ENCODE measurements at regions not wholly inside any gene's neighbourhood (a gene's known extent, or its start where the extent isn't known, plus 50 kb on each side); places are given as distances from the start of the nearest gene placed in this dataset.

GRCh38 chr11:90930252-90930651 is 707.4 kb upstream of the CHORDC1 start:
- intact Hi-C loops (cut with DNase I): no loop called here
- ATAC-seq (no peak), DNase-seq (ENCODE audit: missing footprints) (no peak)

- intact Hi-C loops (cut with DNase I): no loop called here
- DNase-seq (ENCODE audit: missing footprints): no peak
- ATAC-seq: no peak
These were observed 696.5 kb upstream of the CHORDC1 start for GRCh38 chr11:90919332-90919731.

- intact Hi-C loops (cut with DNase I): no loop called here
- no peak for ATAC-seq
- no peak for DNase-seq (ENCODE audit: missing footprints)
These were observed 693.9 kb upstream of the CHORDC1 start for GRCh38 chr11:90916706-90917105.

- no peak for ATAC-seq
- intact Hi-C loops (cut with DNase I): no loop called here
These were observed 690.4 kb upstream of the CHORDC1 start for GRCh38 chr11:90913131-90913668.

GRCh38 chr11:90912631-90913030 is 689.8 kb upstream of the CHORDC1 start:
- intact Hi-C loops (cut with DNase I): no loop called here
- no peak for DNase-seq (ENCODE audit: missing footprints)
- no peak for ATAC-seq

More at GRCh38 chr11:90913131-90913668, 690.4 kb upstream of the CHORDC1 start:
- DNase-seq (ENCODE audit: missing footprints): no peak

- ATAC-seq (no peak), DNase-seq (ENCODE audit: missing footprints) (no peak)
- intact Hi-C loops (cut with DNase I): no loop called here
These were observed 688.3 kb upstream of the CHORDC1 start for GRCh38 chr11:90911192-90911591.

- no peak for DNase-seq (ENCODE audit: missing footprints)
- no peak for ATAC-seq
- intact Hi-C loops (cut with DNase I): no loop called here
These were observed 685.2 kb upstream of the CHORDC1 start for GRCh38 chr11:90908074-90908473.

GRCh38 chr11:90895850-90896249 is 673.0 kb upstream of the CHORDC1 start:
- no peak for ATAC-seq
- intact Hi-C loops (cut with DNase I): no loop called here

GRCh38 chr11:90890347-90890746 is 667.5 kb upstream of the CHORDC1 start:
- ATAC-seq (no peak), DNase-seq (ENCODE audit: missing footprints) (no peak)
- intact Hi-C loops (cut with DNase I): no loop called here

More at GRCh38 chr11:90895850-90896249, 673.0 kb upstream of the CHORDC1 start:
- no peak for DNase-seq (ENCODE audit: missing footprints)

GRCh38 chr11:90884181-90884580 is 661.3 kb upstream of the CHORDC1 start:
- no peak for DNase-seq (ENCODE audit: missing footprints)
- no peak for ATAC-seq
- intact Hi-C loops (cut with DNase I): no loop called here

GRCh38 chr11:90874986-90875385 is 652.1 kb upstream of the CHORDC1 start:
- no peak for DNase-seq (ENCODE audit: missing footprints)
- no peak for ATAC-seq
- intact Hi-C loops (cut with DNase I): no loop called here

GRCh38 chr11:90874281-90874680 is 651.4 kb upstream of the CHORDC1 start:
- intact Hi-C loops (cut with DNase I): no loop called here
- DNase-seq (ENCODE audit: missing footprints) (no peak), ATAC-seq (no peak)

- intact Hi-C loops (cut with DNase I): no loop called here
- DNase-seq (ENCODE audit: missing footprints): no peak
These were observed 644.6 kb upstream of the CHORDC1 start for GRCh38 chr11:90867416-90867815.

GRCh38 chr11:90856790-90857189 is 633.9 kb upstream of the CHORDC1 start:
- intact Hi-C loops (cut with DNase I): no loop called here
- DNase-seq (ENCODE audit: missing footprints): no peak
- ATAC-seq: no peak

More at GRCh38 chr11:90867416-90867815, 644.6 kb upstream of the CHORDC1 start:
- no peak for ATAC-seq

- ATAC-seq: no peak
- DNase-seq (ENCODE audit: missing footprints): no peak
These were observed 632.7 kb upstream of the CHORDC1 start for GRCh38 chr11:90855531-90855930.

GRCh38 chr11:90851196-90851595 is 628.3 kb upstream of the CHORDC1 start:
- DNase-seq (ENCODE audit: missing footprints) (no peak), ATAC-seq (no peak)
- intact Hi-C loops (cut with DNase I): no loop called here

More at GRCh38 chr11:90855531-90855930, 632.7 kb upstream of the CHORDC1 start:
- intact Hi-C loops (cut with DNase I): no loop called here

- DNase-seq (ENCODE audit: missing footprints) (no peak), ATAC-seq (no peak)
- intact Hi-C loops (cut with DNase I): no loop called here
These were observed 626.5 kb upstream of the CHORDC1 start for GRCh38 chr11:90849312-90849711.

GRCh38 chr11:90847268-90847886 is 624.5 kb upstream of the CHORDC1 start:
- no peak for ATAC-seq
- no peak for DNase-seq (ENCODE audit: missing footprints)
- intact Hi-C loops (cut with DNase I): no loop called here

- DNase-seq (ENCODE audit: missing footprints): no peak
- intact Hi-C loops (cut with DNase I): no loop called here
- no peak for ATAC-seq
These were observed 623.8 kb upstream of the CHORDC1 start for GRCh38 chr11:90846628-90847027.

GRCh38 chr11:90845799-90846198 is 623.0 kb upstream of the CHORDC1 start:
- DNase-seq (ENCODE audit: missing footprints) (no peak), ATAC-seq (no peak)
- intact Hi-C loops (cut with DNase I): no loop called here

- intact Hi-C loops (cut with DNase I): no loop called here
- ATAC-seq (no peak), DNase-seq (ENCODE audit: missing footprints) (no peak)
These were observed 622.3 kb upstream of the CHORDC1 start for GRCh38 chr11:90845126-90845525.
